GM19351 (cell line): ENCODE measurements at regions not wholly inside any gene's neighbourhood (a gene's known extent, or its start where the extent isn't known, plus 50 kb on each side); places are given as distances from the start of the nearest gene placed in this dataset.

Experiments used
- ATAC-seq: cut with Tn5 transposase; IDR thresholded peaks from one replicate; pipeline ENCODE4 v1.9.1; 2021; ENCODE audit warnings: mild to moderate bottlenecking, moderate library complexity; ENCODE audit not compliant: unreplicated experiment

DNA sequence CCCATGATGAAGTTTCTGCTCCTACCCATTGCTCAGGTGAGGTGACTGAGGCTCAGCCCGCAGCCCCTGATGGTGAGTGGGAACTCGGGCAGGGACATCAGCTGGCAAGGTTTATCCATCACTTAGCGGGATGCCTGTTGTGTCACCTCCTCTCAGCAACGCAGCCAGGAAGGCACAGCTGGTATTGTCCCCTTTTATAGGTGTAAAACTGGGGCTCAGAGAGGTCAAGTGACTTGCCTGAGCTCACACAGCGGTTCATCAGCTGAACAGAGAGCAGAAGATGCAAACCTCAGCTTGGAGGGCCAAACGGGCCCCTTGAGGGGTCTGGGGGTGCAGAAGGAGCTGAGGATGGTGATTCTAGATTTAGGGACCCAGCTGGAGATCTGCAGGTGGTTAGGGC lies 143.6 kb downstream of the PHETA1 start:
- no peak for ATAC-seq

DNA sequence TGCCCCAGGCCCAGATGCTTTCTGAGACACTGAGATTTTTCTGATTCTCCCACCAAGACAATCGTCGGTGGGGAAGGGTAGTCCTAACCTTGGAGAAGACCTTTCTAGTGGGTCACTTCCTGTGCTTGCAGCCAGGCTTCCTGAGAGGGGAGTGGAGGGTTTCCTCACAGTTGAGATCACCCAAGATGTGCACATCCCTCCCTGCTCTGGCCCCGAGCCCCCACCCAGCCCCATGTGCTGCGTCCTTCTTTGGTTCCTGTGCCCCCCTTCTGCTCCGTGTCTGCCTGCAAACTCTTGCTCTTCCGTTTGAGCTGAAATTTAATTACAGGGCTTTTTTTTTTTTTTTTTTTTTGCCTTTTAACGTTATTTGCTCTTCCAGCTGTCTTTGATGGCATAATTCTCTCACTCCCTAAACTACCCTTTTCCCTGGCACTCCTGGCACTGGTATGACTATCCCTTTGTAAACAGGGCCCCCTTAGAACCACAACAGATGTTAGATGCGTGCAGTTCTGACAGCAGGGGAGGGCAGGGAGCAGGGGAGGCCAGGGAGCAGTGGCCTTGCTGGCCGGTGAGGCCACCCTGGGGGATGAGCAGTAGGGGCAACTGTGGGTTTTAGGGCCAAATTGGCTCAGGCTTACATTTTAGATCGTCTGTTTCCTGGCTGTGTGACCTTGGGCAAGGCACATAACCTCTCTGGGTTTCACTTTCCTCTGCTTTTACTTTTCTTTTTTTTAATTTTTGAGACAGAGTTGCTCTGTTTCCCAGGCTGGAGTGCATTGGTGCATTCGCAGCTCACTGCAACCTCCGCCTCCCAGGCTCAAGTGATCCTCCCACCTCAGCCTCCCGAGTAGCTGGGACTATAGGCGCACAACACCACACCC lies 144.5 kb downstream of the PHETA1 start:
- ATAC-seq: no peak

DNA sequence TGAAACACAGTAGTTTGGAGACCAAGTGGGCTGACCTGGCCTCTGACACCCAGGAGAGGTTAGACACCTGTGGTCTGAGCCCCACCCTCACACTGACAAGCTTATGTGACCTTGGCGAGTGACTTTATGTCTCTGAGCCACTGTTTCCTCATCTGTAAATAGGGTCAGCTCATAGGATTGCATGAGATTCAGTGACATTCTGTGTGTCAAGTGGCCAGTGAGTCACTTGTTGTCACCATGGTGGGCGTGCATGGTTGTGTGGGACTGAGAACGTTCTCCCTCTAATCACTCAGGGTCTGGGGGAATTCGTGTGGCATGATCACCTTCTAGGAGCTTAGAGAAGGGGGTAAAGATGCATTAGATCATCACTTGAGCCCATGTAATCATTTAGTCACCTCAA lies 146.4 kb downstream of the PHETA1 start:
- ATAC-seq: no peak

DNA sequence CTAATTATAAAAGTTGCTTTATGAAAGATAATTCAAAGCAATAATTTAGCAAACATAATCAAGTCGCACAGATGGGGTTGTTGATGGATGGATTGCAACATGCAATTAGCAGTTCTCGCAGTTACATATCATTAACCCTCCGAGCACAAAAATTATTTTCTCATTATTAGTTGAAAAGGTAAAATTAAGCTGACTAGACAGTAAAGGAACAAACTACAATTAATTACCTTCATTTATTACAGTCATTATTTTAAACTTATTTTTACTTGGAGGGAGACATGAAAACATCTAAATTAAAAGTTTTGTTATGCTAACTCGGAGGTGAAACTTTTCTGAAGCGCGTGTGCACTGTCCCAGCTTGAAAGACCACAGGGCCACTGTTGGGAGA lies 146.9 kb downstream of the PHETA1 start:
- no peak for ATAC-seq

DNA sequence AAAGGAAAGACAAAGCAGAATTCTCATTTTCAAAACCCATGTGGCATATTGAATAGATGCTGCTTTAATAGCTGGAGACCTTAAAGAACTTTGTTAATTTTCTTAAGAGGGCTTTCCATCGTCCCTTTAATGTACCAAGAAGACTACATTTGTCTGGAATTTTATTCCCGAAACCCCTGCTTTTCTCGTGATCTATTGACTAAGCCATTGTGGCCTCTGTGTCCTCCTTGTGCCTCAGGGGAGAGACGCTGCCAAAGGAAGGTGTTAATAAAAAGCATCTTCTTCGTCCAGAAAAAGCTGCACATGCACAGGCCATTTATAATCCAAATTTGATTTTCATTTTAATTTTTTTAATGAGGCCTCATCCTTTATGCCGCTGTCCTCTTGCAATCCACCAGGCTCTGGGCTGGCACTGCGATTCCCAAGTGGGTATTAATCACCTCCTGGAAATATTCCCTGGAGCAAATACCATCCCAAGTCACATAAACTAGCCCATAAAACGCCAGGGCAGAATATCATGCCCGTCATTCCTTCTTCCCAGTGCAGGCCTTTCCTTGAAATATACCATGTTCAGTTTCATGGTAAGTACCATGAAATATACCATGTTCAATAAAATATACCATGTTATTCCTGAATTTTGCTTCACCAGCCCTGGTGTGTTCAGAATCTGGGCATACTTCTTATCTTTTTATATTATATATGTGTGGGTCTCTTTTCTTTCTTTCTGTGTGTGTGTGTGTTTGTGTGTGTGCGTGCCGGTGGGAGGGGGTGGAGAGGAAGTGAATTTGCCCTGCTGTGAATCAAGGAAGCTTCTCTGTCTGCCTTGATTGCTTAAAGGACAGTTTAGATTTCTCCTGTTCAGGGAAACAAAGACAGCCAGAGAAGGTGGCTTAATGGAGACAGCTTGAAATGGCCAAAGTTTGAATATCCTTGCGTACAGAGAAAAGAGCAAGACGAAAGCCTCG lies 147.6 kb downstream of the PHETA1 start:
- ATAC-seq: no peak

DNA sequence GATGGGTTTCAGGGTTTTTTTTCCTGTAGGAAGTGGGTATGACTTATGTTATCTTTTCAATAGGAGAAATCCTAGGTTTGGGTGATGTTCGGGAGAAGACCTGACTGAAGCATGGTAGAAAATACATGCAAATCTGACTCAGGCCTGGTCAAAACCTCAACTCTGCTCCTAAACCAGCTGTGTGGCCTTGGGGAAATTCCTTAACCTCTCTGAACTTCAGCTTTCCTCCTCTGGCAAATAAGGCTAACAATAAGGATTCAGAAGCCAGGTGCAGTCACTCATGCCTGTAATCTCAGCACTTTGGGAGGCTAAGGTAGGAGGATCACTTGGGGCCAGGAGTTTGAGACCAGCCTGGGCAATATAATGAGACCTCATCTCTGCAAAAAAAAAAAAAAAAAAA lies 148.5 kb downstream of the PHETA1 start:
- no peak for ATAC-seq

DNA sequence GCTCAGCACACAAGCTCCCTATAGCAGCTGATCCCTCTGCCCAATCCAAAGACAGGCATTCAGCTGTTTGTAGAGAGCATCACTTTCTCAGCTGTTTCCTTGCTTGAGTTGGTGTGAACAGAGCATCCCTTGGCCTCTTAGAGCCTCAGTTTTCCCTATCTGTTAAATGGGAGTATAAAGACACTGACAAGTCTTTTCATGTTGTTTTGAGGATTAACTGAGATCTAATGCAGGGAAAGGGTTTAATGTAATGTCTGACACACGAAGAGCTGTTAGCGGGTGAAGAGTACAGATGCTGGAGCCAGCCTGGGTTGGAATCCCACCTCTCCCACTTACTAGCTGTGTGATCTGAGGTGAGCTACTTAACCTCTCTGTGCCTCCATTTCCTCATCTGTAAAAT lies 149.5 kb downstream of the PHETA1 start:
- ATAC-seq: no peak

DNA sequence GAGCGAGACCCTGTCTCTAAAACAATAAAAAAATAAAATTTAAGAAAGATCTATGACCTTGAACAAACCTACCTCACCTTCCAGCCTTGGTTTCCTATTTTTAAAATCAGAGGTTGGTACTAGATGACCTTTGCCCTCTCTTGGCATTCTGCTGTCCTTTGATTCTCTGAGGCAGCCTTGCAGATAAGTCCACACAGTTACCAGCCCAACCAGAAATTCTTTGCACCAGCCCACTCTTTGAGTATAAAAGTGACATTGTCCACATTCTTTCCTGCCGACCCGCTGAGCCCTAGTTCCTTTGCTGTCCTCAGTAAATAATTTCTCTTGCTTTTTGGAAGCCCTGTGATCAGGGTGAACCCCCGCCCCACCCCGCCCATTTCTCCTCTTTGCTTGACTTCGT lies 150.4 kb downstream of the PHETA1 start:
- ATAC-seq: no peak

DNA sequence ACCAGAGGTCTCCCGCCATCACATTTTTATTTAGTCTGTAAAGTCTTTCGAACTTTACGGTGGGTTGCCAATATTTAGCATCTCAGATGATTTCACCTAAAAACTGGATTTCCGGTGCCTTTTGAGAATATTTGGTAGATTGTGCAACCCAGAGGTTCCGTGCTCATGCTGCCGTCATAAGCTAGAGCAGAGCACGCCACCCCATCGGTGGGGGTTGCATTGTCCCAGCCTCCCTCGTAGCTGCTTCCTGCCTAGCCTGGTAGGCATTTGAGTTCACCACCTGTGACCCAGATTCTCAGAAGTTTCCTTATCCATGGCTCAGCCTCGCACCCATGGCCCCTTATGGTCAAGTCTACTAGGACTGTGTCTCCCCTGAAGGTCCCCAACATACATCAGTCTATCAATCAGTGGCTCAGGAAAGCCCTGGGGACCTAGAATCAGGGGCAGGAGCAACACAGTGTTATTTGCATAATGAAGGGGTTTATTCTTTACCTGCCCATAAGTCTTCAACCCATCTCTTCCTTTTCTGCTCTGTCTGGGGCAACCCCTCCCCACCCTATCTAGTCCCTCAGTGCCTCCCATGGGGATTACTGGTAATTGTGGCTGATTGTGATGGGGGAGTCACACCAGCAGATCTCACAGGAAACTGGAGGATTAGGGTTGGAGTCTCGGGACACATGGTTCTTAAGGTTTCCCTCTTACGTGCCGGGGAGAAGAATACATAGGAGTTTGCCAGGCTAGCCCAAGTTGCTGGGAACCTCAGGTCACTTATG lies 152.3 kb downstream of the PHETA1 start:
- no peak for ATAC-seq

DNA sequence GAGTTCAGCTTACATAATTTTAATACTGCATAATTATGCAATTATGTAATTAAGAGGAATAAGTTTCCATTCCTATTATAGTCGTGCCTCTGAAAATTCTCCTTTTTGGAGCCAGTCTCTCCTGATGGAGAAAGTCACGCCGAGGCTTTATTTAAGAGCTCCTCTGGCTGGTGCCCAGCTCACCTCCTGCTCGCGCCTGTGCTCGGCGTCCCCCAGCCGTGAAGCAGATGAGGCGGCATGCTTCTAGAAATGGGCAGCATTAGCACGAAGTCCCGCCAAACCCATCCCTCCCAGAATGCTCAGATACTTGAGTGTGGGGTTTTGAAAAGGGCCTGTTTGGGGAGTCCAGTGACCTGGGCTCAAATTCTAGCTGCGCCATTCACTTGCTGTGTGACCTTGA lies 153.0 kb downstream of the PHETA1 start:
- ATAC-seq: no peak

DNA sequence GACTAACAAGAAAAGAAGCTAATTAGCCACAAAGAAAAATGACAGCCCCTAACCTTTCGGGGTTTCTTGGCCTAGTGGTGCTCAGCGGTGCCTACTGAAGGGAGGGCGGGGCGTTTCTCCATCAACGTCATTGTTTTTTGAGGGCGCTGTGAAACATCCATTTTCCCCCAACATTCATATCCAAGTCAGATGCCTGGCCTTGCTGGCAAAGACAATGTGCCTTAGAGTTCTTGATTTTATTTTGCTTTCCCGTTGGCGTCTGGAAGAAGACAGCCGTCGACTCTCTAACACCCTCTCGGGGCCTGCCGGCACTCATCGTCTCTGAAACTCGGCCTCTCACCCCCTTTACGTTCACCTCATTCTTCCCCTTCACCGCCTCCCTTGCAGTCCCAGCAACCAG lies 154.5 kb downstream of the PHETA1 start:
- no peak for ATAC-seq

DNA sequence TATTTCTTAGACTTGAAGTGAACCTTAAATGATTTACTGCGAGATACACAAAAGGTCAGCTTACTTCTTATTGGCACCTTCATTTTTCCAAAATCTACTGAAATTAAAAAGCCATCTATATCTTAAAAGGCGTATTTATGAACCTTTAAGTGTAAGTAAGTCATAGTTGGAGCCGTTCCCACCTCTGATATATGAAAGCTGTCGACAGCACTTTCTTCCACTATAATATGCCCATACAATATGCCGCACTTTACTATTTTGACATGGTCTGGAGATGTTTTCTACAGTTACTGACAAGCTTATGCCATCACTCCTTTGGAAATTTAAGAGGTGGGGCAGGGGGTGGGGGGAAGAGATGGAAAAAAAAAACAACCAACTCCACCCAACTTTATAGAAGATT lies 155.3 kb downstream of the PHETA1 start:
- ATAC-seq: no peak

DNA sequence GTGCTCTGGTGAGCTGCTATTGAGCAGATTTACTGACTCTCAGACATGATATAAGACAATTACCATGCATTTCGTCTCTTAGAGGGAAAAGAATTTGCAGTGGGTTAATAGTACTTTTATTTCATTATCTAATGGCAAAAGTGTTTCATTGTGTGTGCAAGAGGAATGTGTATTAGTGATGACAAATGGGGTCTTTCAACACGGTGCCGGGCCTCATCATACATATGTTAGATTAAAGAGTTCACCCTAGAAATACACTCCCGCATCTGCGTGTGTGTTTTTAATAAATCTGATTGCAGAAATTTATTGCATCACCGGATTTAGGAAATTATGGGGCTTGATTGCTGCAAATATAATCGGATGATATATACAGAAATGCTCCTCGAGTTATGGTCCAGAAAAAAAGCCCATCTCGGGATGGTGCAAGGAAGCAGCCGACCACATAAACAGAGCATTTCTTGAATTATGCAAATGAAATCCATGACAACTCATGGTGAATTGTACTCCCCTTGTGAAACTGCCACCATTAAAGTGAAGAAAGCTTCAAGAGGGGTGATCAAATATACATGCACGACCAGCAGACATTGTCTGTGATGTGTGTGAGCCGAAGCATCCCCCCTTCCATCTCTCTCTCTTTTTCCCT lies 156.0 kb downstream of the PHETA1 start:
- no peak for ATAC-seq

DNA sequence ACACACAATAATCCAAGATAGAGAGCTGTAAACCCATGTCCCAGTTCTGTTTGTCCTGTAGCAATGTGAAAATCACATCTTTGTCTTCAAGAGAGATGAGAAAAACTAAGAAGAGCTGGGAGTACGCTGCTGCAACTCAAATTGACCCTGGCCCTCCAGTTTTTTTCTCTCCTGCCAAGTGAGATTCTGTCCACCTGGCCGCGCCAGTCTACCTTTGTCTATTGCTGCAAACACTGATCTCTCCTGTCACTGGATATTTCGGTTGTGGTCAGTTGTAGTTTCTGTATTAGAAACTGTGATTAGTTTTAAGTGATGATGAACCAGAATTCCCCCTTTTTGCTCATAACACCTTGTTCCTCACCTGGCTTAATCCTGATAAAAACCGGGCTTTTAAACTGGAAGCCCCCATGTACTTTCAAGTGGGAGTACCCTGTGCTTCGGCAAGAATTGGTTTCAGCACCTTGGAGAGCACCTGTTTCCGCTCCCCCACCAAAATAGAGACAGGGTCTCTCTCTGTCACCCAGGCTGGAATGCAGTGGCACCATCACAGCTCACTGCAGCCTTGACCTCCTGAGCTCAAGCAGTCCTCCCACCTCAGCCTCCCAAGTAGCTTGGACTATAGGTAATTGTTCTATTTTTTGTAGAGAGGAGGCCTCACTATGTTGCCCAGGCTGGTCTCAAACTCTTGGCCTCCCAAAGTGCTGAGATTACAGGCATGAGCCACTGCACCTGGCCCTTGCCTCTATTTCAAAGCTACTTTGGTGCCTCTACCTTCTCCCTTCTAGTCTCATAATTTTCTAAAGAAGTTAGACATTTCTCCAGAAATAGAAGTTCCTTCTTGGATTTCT lies 156.8 kb downstream of the PHETA1 start:
- no peak for ATAC-seq

DNA sequence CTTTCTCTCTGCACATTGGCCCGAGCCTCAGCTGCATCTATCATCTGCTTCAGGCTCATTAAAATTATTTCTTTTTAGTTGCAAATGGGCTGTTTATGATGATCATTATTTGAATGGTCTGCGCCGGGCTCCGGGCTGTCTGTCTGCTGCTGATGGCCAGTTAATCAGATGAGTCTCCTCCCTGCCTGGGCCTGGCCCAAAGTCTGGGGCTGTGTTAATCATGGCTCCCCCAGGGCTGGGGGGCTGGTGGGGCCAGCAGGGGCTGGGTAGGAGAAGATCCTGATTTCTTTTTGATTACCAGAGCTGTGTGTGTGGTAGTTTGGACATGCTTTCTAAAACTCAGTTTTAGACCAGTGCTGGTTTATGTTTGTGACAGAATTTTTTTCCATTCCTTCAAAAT lies 159.1 kb downstream of the PHETA1 start:
- no peak for ATAC-seq

DNA sequence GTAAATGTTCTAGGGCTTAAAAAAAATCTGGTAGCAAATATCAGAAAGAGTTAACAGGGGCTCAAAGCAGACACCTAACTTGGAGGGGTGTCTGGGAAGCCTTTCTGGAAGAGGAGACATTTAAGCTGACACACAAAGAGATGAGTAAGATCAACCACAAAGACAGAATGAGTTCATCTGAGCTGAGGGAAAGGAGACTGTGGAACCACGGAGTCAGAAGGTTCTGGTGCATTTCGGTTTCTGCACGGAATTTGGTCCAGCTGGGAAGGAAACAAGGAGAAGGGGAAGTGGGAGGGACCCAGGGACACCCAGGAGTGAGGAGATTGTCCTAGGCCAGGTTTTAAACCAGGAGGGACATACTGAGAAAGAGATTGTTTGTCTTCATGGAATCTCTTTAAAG lies 161.1 kb downstream of the PHETA1 start:
- ATAC-seq: no peak

DNA sequence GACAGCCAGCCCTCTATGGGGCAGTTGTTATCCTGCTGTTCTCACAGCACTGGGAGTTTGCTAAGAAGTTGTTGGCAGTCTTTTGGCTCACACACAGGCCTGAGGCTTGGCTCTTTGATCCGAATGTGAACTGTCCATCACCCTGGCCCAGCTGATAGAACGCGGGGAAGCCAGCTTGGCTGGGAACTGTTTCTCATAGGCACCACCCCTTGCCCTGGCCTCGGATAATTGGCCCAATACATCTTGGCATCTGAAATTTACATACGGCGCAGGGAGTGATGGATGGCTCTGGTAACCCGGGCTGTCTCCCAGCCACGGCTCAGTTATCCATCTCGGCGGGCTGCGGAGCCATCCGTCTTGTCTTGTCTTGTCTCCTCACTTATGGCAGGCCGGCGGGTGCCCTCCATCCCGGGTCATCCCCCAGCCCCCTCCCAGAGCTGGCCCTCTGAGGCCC lies 164.1 kb downstream of the PHETA1 start:
- ATAC-seq: no peak

DNA sequence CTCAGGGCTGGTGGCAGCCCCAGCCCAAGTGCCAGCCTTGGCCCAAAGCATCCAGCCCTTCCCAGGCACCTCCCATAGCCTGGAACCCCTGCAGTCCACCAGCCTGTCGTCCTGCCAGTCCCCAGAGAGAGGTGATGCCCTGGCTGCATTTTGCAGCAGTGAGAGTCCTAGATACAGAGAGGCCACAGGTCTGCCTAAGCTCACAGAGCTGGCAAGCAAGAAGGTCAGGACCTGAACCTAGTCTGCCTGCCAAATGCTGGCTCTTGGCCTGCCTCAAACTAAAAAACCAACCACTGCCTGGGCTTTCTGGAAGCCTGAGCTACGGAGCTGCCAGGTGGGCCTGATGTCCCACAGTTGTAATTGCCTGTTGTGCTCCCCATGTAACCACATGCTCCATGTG lies 164.9 kb downstream of the PHETA1 start:
- ATAC-seq: no peak

DNA sequence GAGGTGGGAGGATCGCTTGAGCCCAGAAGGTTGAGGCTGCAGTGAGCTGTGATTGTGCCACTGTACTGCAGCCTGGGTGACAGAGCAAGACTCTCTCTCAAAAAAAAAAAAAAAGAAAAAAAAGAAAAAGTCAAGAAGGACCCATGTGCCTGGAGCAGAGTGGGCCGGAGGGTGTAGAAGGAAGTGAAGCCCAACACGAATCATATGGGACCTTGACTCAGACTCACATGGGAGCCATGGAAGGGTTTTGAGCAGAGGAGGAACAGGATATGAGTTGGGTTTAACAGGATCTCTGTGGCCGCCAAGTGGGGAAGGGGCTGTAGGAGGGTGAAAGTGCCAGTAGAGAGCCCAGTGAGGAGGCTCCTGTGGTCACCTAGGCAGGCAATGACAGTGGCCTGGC lies 165.4 kb downstream of the PHETA1 start:
- no peak for ATAC-seq
